SK-N-SH (cell line): ENCODE measurements at regions not wholly inside any gene's neighbourhood (a gene's known extent, or its start where the extent isn't known, plus 50 kb on each side); places are given as distances from the start of the nearest gene placed in this dataset.

Source experiments
- CTCF ChIA-PET: fragments of 300-600, 350-600 bp; formaldehyde crosslinking; extraction: SDS; loops from one replicate; lab custom pipeline; 2021; lab: Yijun Ruan, JAX
- POLR2A ChIA-PET: fragments of 350-600 bp; sonication (Branson Sonifier 250); formaldehyde crosslinking; extraction: SDS; loops from one replicate; lab custom pipeline; 2020; ENCODE audit warnings: antibody characterized with exemption, inconsistent platforms; lab: Yijun Ruan, JAX
- DNase-seq: peaks from one replicate; pipeline ENCODE4 v3.0.0; 2012
- H2AFZ ChIP-seq: fragments of 200-600 bp; sonication (generic); 2 replicates; pipeline ENCODE4 v1.8.1; 2016; ENCODE audit warnings: antibody characterized with exemption, mild to moderate bottlenecking, low read depth
- H3F3A ChIP-seq: fragments of 200-600 bp; sonication (generic); replicated peaks from 2 replicates; pipeline ENCODE3; 2016; ENCODE audit warnings: antibody characterized with exemption, mild to moderate bottlenecking; ENCODE audit not compliant: insufficient read depth
- H3K27ac ChIP-seq, 2 experiments: fragments of 200-500 bp in 1 of 2; fragments of 200-600 bp in 1 of 2; sonication (Bioruptor generic) in 1 of 2; sonication (generic), shearing (Covaris generic) in 1 of 2; 2 replicates each; pipeline versions ENCODE4 v1.5.1 to v1.6.1; 2014 to 2016; ENCODE audit warnings: low read depth in 2 of 2, inconsistent platforms in 1 of 2, low read length in 1 of 2, mild to moderate bottlenecking in 1 of 2, mixed read lengths in 1 of 2
- H3K27me3 ChIP-seq: fragments of 200-600 bp; sonication (generic), shearing (Covaris generic); 2 replicates; pipeline ENCODE4 v1.6.1; 2016; ENCODE audit warnings: mixed run types; ENCODE audit not compliant: insufficient read depth
- H3K36me3 ChIP-seq, 2 experiments: fragments of 200-500 bp in 1 of 2; fragments of 200-600 bp in 1 of 2; sonication (Bioruptor generic) in 1 of 2; sonication (generic) in 1 of 2; replicated peaks in 1 of 2; 2 replicates each; pipeline versions ENCODE3 to v1.5.1; 2014 to 2016; ENCODE audit warnings: low read length in 1 of 2, mild to moderate bottlenecking in 1 of 2; ENCODE audit not compliant: insufficient read depth in 2 of 2, control insufficient read depth in 1 of 2
- H3K4me1 ChIP-seq, 2 experiments: fragments of 200-500 bp in 1 of 2; fragments of 200-600 bp in 1 of 2; sonication (Bioruptor generic) in 1 of 2; sonication (generic), shearing (Covaris generic) in 1 of 2; 2 replicates each; pipeline versions ENCODE4 v1.5.1 to v1.6.1; 2014 to 2016; ENCODE audit warnings: low read depth in 1 of 2, low read length in 1 of 2, mixed run types in 1 of 2; ENCODE audit not compliant: insufficient read depth in 2 of 2, control insufficient read depth in 1 of 2
- H3K4me2 ChIP-seq: fragments of 200-600 bp; sonication (generic), shearing (Covaris generic); 2 replicates; pipeline ENCODE4 v1.6.1; 2017; ENCODE audit warnings: mixed run types
- H3K4me3 ChIP-seq, 2 experiments: fragments of 200-500 bp in 1 of 2; fragments of 200-600 bp in 1 of 2; sonication (Bioruptor generic) in 1 of 2; sonication (generic), shearing (Covaris generic) in 1 of 2; 2 replicates each; pipeline versions ENCODE4 v1.5.1 to v1.8.1; 2014 to 2016; ENCODE audit warnings: low read depth in 2 of 2, inconsistent platforms in 1 of 2, low read length in 1 of 2, mild to moderate bottlenecking in 1 of 2, mixed read lengths in 1 of 2, moderate library complexity in 1 of 2
- H3K79me2 ChIP-seq: fragments of 200-600 bp; sonication (generic); 2 replicates; pipeline ENCODE4 v1.8.1; 2017; ENCODE audit warnings: mild to moderate bottlenecking; ENCODE audit not compliant: insufficient read depth
- H3K9ac ChIP-seq: fragments of 200-600 bp; sonication (generic); 2 replicates; pipeline ENCODE4 v1.6.1; 2017; ENCODE audit warnings: mixed run types
- H3K9me2 ChIP-seq: fragments of 200-600 bp; sonication (generic); 2 replicates; pipeline ENCODE4 v1.6.1; 2017; ENCODE audit warnings: mixed run types
- H3K9me3 ChIP-seq: fragments of 200-600 bp; sonication (generic); 2 replicates; pipeline ENCODE4 v1.6.1; 2017; ENCODE audit warnings: mixed run types, mild to moderate bottlenecking, moderate library complexity
- H4K20me1 ChIP-seq: fragments of 200-600 bp; sonication (generic); 2 replicates; pipeline ENCODE4 v1.6.1; 2017; ENCODE audit warnings: mild to moderate bottlenecking, mixed run types; ENCODE audit not compliant: insufficient read depth
- NFIC ChIP-seq: IDR thresholded peaks from 2 replicates; pipeline ENCODE4 v1.4.0; 2012; ENCODE audit warnings: borderline replicate concordance
- PBX3 ChIP-seq: IDR thresholded peaks from 2 replicates; pipeline ENCODE4; 2012
- POLR2AphosphoS5 ChIP-seq: IDR thresholded peaks from 2 replicates; pipeline ENCODE4 v1.6.1; 2012; ENCODE audit warnings: low read depth, low read length
- SMC3 ChIP-seq: IDR thresholded peaks from 2 replicates; pipeline ENCODE4 v1.6.1; 2012; ENCODE audit warnings: low read depth, low read length, improper control_type of control experiment
- TAF1 ChIP-seq: IDR thresholded peaks from 2 replicates; pipeline ENCODE4 v1.6.1; 2012; ENCODE audit warnings: low read depth, mild to moderate bottlenecking, low read length, moderate library complexity, borderline replicate concordance
- WGBS: methylation state at CpG from one replicate; pipeline ENCODE4 v1.1.6; 2017; ENCODE audit warnings: low lambda C conversion rate; 5-methylcytosine and 5-hydroxymethylcytosine counted together

- H3K9me2 ChIP-seq = no peaks in the 10 kb centered on the region
- H3K4me1 ChIP-seq = no peaks in the 10 kb centered on the region
- peaks cover 10% of the 10 kb centered on the region; the same call in 1 of the 2 replicates for H3K27me3 ChIP-seq
- no peak overlapping the region for H3K4me2 ChIP-seq
- no peaks in the 10 kb centered on the region for H4K20me1 ChIP-seq
- no peaks in the 10 kb centered on the region for H3K36me3 ChIP-seq
- TF ChIP-seq TAF1 = no peak
- H3K9me3 ChIP-seq = no peaks in the 10 kb centered on the region
- CTCF ChIA-PET = interaction anchor here (1.3 to 1.5 kb wide), 2 partner anchors 16 to 28 kb away, joined by 3 to 4 read pairs; no protein-coding TSS in a partner anchor
- WGBS = 0% methylated on average over 2 of the region's 2 CpGs
- no peak overlapping the region for H3K9ac ChIP-seq
- no peak overlapping the region for H3K27ac ChIP-seq
- H2AFZ ChIP-seq = no peak overlapping the region
- POLR2A ChIA-PET = no interaction called here
- no peaks in the 10 kb centered on the region for H3K79me2 ChIP-seq
- no peak overlapping the region for H3K4me3 ChIP-seq
- DNase-seq = no peak
- no peaks in the 10 kb centered on the region for H3F3A ChIP-seq
Observed at GRCh38 chr4:71201057-71201456, 137.8 kb upstream of the SLC4A4 start.

- no peak for DNase-seq
- POLR2A ChIA-PET = no interaction called here
Observed at GRCh38 chr4:71201817-71202576, 136.8 kb upstream of the SLC4A4 start.

GRCh38 chr4:71202705-71203104 is 136.1 kb upstream of the SLC4A4 start:
- WGBS = 7% methylated on average over 2 of the region's 2 CpGs
- H3K79me2 ChIP-seq = no peaks in the 10 kb centered on the region
- CTCF ChIA-PET = no interaction called here
- H3K4me1 ChIP-seq = no peaks in the 10 kb centered on the region
- H3K4me2 ChIP-seq = no peak overlapping the region
- POLR2A ChIA-PET = no interaction called here
- H3K4me3 ChIP-seq = no peak overlapping the region
- H3K9me3 ChIP-seq = no peaks in the 10 kb centered on the region
- TF ChIP-seq POLR2AphosphoS5 (no peak), NFIC (no peak)
- H3F3A ChIP-seq = no peaks in the 10 kb centered on the region
- H3K27me3 ChIP-seq = peaks cover 9% of the 10 kb centered on the region; the same call in 1 of the 2 replicates
- no peaks in the 10 kb centered on the region for H3K9me2 ChIP-seq
- no peaks in the 10 kb centered on the region for H3K36me3 ChIP-seq
- H3K9ac ChIP-seq = no peak overlapping the region
- H2AFZ ChIP-seq = no peak overlapping the region
- no peak overlapping the region for H3K27ac ChIP-seq
- no peak for DNase-seq
- no peaks in the 10 kb centered on the region for H4K20me1 ChIP-seq

More at GRCh38 chr4:71201817-71202576, 136.8 kb upstream of the SLC4A4 start:
- 9% methylated on average over 3 of the region's 3 CpGs for WGBS
- H3K27ac ChIP-seq = no peak overlapping the region
- no peaks in the 10 kb centered on the region for H3K79me2 ChIP-seq
- TF ChIP-seq SMC3 (no peak), PBX3 (no peak)
- H3K36me3 ChIP-seq = no peaks in the 10 kb centered on the region
- H3K4me3 ChIP-seq = no peak overlapping the region
- peaks cover 9% of the 10 kb centered on the region; the same call in 1 of the 2 replicates for H3K27me3 ChIP-seq
- H3K9me3 ChIP-seq = no peaks in the 10 kb centered on the region
- H4K20me1 ChIP-seq = no peaks in the 10 kb centered on the region
- H2AFZ ChIP-seq = no peak overlapping the region
- H3K9me2 ChIP-seq = no peaks in the 10 kb centered on the region
- no peaks in the 10 kb centered on the region for H3F3A ChIP-seq
- H3K4me2 ChIP-seq = no peak overlapping the region
- H3K9ac ChIP-seq = no peak overlapping the region
- CTCF ChIA-PET = interaction anchor here (1.3 to 1.5 kb wide), 2 partner anchors 17 to 28 kb away, joined by 3 to 4 read pairs; no protein-coding TSS in a partner anchor
- no peaks in the 10 kb centered on the region for H3K4me1 ChIP-seq
